ENCODE measurements at regions not wholly inside any gene's neighbourhood (a gene's known extent, or its start where the extent isn't known, plus 50 kb on each side); places are given as distances from the start of the nearest gene placed in this dataset.
"Not testable (repeated sequence)": the region's sequence is repeated elsewhere in the genome, so short reads cannot be mapped to it uniquely, and the experiment has no call there.

GRCh38 chr17:54694287-54694887 is 206.3 kb upstream of the TOM1L1 start:
- WGBS, 2 donors: 78 to 89% methylated on average over 2 of the region's 2 CpGs
- TF ChIP-seq POLR2A (IDR thresholded peaks at IDR 0.05): no peak
- no peak for TF ChIP-seq CTCF (IDR thresholded peaks at IDR 0.05)
- H3K4me3 ChIP-seq (ENCODE audit: low read depth, poor library complexity, severe bottlenecking): no peak overlapping the region
- DNase-seq (ENCODE audit: low spot score in 2 of 2): no peak
- intact Hi-C loops (cut with DNase I; ENCODE audit: low total_unique reads): no loop called here

GRCh38 chr17:54712798-54713197 is 187.9 kb upstream of the TOM1L1 start:
- DNase-seq (ENCODE audit: low spot score in 2 of 2); intact Hi-C loops (cut with DNase I; ENCODE audit: low total_unique reads); H3K4me3 ChIP-seq (ENCODE audit: low read depth, poor library complexity, severe bottlenecking): not testable (repeated sequence)
- WGBS, 2 donors: 32 to 39% methylated on average over 4 of the region's 4 CpGs

GRCh38 chr17:54718286-54718685 is 182.4 kb upstream of the TOM1L1 start:
- WGBS, 2 donors: 60 to 67% methylated on average over 2 of the region's 2 CpGs
- no peak for TF ChIP-seq CTCF (IDR thresholded peaks at IDR 0.05)
- no peak for TF ChIP-seq POLR2A (IDR thresholded peaks at IDR 0.05)
- intact Hi-C loops (cut with DNase I; ENCODE audit: low total_unique reads): no loop called here

GRCh38 chr17:54727624-54728023 is 173.0 kb upstream of the TOM1L1 start:
- no peak for TF ChIP-seq POLR2A (IDR thresholded peaks at IDR 0.05)
- no peak for TF ChIP-seq CTCF (IDR thresholded peaks at IDR 0.05)
- no peak for DNase-seq (ENCODE audit: low spot score in 2 of 2)
- intact Hi-C loops (cut with DNase I; ENCODE audit: low total_unique reads): no loop called here
- no peak overlapping the region for H3K4me3 ChIP-seq (ENCODE audit: low read depth, poor library complexity, severe bottlenecking)

More at GRCh38 chr17:54718286-54718685, 182.4 kb upstream of the TOM1L1 start:
- no peak overlapping the region for H3K4me3 ChIP-seq (ENCODE audit: low read depth, poor library complexity, severe bottlenecking)
- no peak for DNase-seq (ENCODE audit: low spot score in 2 of 2)

GRCh38 chr17:54736573-54736972 is 164.1 kb upstream of the TOM1L1 start:
- no peak overlapping the region for H3K4me3 ChIP-seq (ENCODE audit: low read depth, poor library complexity, severe bottlenecking)
- no peak for TF ChIP-seq POLR2A (IDR thresholded peaks at IDR 0.05)
- TF ChIP-seq CTCF (IDR thresholded peaks at IDR 0.05): no peak
- intact Hi-C loops (cut with DNase I; ENCODE audit: low total_unique reads): no loop called here
- DNase-seq (ENCODE audit: low spot score in 2 of 2): no peak

- WGBS, 2 donors: 78 to 85% methylated on average over 1 of the region's 1 CpG
- TF ChIP-seq POLR2A (IDR thresholded peaks at IDR 0.05): no peak
- TF ChIP-seq CTCF (IDR thresholded peaks at IDR 0.05): no peak
- no peak overlapping the region for H3K4me3 ChIP-seq (ENCODE audit: low read depth, poor library complexity, severe bottlenecking)
- intact Hi-C loops (cut with DNase I; ENCODE audit: low total_unique reads): no loop called here
- DNase-seq (ENCODE audit: low spot score in 2 of 2): no peak
Measured at GRCh38 chr17:54738496-54738895, 162.2 kb upstream of the TOM1L1 start.

Data from lower leg skin (tissue), 4 donors.